ENCODE measurements at regions not wholly inside any gene's neighbourhood (a gene's known extent, or its start where the extent isn't known, plus 50 kb on each side); places are given as distances from the start of the nearest gene placed in this dataset.

GRCh38 chr3:28575746-28576613, 227.4 kb upstream of the AZI2 start:
- peak overlapping the region; percentile 54 for H3K4me3 ChIP-seq (ENCODE audit: insufficient read depth, low read depth, low read length)
- peaks cover 10% of the 10 kb centered on the region for H3K4me1 ChIP-seq (ENCODE audit: control insufficient read depth, insufficient read depth, low read length)
- WGBS, 2 experiments, result 1% methylated on average over 75 of the region's 75 CpGs
- H3K27ac ChIP-seq (ENCODE audit: insufficient read depth, low read depth, low read length, poor library complexity, severe bottlenecking), result no peak overlapping the region
- peaks cover 53% of the 10 kb centered on the region for H3K27me3 ChIP-seq (ENCODE audit: control insufficient read depth, insufficient read depth, low read length, poor library complexity, severe bottlenecking)
- H3K9me3 ChIP-seq (ENCODE audit: control insufficient read depth, low read length), result no peaks in the 10 kb centered on the region
- H3K36me3 ChIP-seq (ENCODE audit: control insufficient read depth, insufficient read depth, low read length), result no peaks in the 10 kb centered on the region

GRCh38 chr3:28576614-28577200, 228.1 kb upstream of the AZI2 start:
- H3K27ac ChIP-seq (ENCODE audit: insufficient read depth, low read depth, low read length, poor library complexity, severe bottlenecking), result no peak overlapping the region
- H3K27me3 ChIP-seq (ENCODE audit: control insufficient read depth, insufficient read depth, low read length, poor library complexity, severe bottlenecking), result peaks cover 53% of the 10 kb centered on the region
- WGBS, 2 experiments, result 7 to 9% methylated on average over 8 of the region's 8 CpGs

GRCh38 chr3:28577941-28578500, 229.4 kb upstream of the AZI2 start:
- H3K36me3 ChIP-seq (ENCODE audit: control insufficient read depth, insufficient read depth, low read length), result no peaks in the 10 kb centered on the region
- no peaks in the 10 kb centered on the region for H3K9me3 ChIP-seq (ENCODE audit: control insufficient read depth, low read length)
- peaks cover 10% of the 10 kb centered on the region for H3K4me1 ChIP-seq (ENCODE audit: control insufficient read depth, insufficient read depth, low read length)
- H3K27ac ChIP-seq (ENCODE audit: insufficient read depth, low read depth, low read length, poor library complexity, severe bottlenecking), result no peak overlapping the region
- H3K4me3 ChIP-seq (ENCODE audit: insufficient read depth, low read depth, low read length), result no peak overlapping the region
- 90 to 92% methylated on average over 2 to 3 of the region's 3 CpGs for WGBS, 2 experiments
- peaks cover 53% of the 10 kb centered on the region for H3K27me3 ChIP-seq (ENCODE audit: control insufficient read depth, insufficient read depth, low read length, poor library complexity, severe bottlenecking)

More at GRCh38 chr3:28576614-28577200, 228.1 kb upstream of the AZI2 start:
- Histone ChIP-seq H3K4me1 (ENCODE audit: control insufficient read depth, insufficient read depth, low read length) (peaks cover 10% of the 10 kb centered on the region), H3K4me3 (ENCODE audit: insufficient read depth, low read depth, low read length) (peak overlapping the region; percentile 54), H3K36me3 (ENCODE audit: control insufficient read depth, insufficient read depth, low read length) (no peaks in the 10 kb centered on the region), H3K9me3 (ENCODE audit: control insufficient read depth, low read length) (no peaks in the 10 kb centered on the region)

- H3K9me3 ChIP-seq (ENCODE audit: control insufficient read depth, low read length), result no peaks in the 10 kb centered on the region
- H3K27ac ChIP-seq (ENCODE audit: insufficient read depth, low read depth, low read length, poor library complexity, severe bottlenecking), result no peak overlapping the region
Measured at GRCh38 chr3:28586325-28586724, 237.7 kb upstream of the AZI2 start.

GRCh38 chr3:28587723-28588122, 239.1 kb upstream of the AZI2 start:
- no peaks in the 10 kb centered on the region for H3K4me1 ChIP-seq (ENCODE audit: control insufficient read depth, insufficient read depth, low read length)
- 97% methylated on average over 2 to 3 of the region's 3 CpGs for WGBS, 2 experiments

More at GRCh38 chr3:28586325-28586724, 237.7 kb upstream of the AZI2 start:
- Histone ChIP-seq H3K4me3 (ENCODE audit: insufficient read depth, low read depth, low read length) (no peak overlapping the region), H3K36me3 (ENCODE audit: control insufficient read depth, insufficient read depth, low read length) (no peaks in the 10 kb centered on the region), H3K4me1 (ENCODE audit: control insufficient read depth, insufficient read depth, low read length) (no peaks in the 10 kb centered on the region), H3K27me3 (ENCODE audit: control insufficient read depth, insufficient read depth, low read length, poor library complexity, severe bottlenecking) (no peaks in the 10 kb centered on the region)

GRCh38 chr3:28590216-28590615, 241.6 kb upstream of the AZI2 start:
- H3K27me3 ChIP-seq (ENCODE audit: control insufficient read depth, insufficient read depth, low read length, poor library complexity, severe bottlenecking), result no peaks in the 10 kb centered on the region
- H3K4me3 ChIP-seq (ENCODE audit: insufficient read depth, low read depth, low read length), result no peak overlapping the region
- H3K36me3 ChIP-seq (ENCODE audit: control insufficient read depth, insufficient read depth, low read length), result no peaks in the 10 kb centered on the region
- 84 to 94% methylated on average over 2 of the region's 2 CpGs for WGBS, 2 experiments
- H3K4me1 ChIP-seq (ENCODE audit: control insufficient read depth, insufficient read depth, low read length), result no peaks in the 10 kb centered on the region
- no peak overlapping the region for H3K27ac ChIP-seq (ENCODE audit: insufficient read depth, low read depth, low read length, poor library complexity, severe bottlenecking)
- H3K9me3 ChIP-seq (ENCODE audit: control insufficient read depth, low read length), result no peaks in the 10 kb centered on the region

More at GRCh38 chr3:28587723-28588122, 239.1 kb upstream of the AZI2 start:
- H3K4me3 ChIP-seq (ENCODE audit: insufficient read depth, low read depth, low read length), result no peak overlapping the region
- H3K9me3 ChIP-seq (ENCODE audit: control insufficient read depth, low read length), result no peaks in the 10 kb centered on the region
- no peak overlapping the region for H3K27ac ChIP-seq (ENCODE audit: insufficient read depth, low read depth, low read length, poor library complexity, severe bottlenecking)
- H3K36me3 ChIP-seq (ENCODE audit: control insufficient read depth, insufficient read depth, low read length), result no peaks in the 10 kb centered on the region
- H3K27me3 ChIP-seq (ENCODE audit: control insufficient read depth, insufficient read depth, low read length, poor library complexity, severe bottlenecking), result no peaks in the 10 kb centered on the region

- H3K36me3 ChIP-seq (ENCODE audit: control insufficient read depth, insufficient read depth, low read length), result no peaks in the 10 kb centered on the region
- no peak overlapping the region for H3K27ac ChIP-seq (ENCODE audit: insufficient read depth, low read depth, low read length, poor library complexity, severe bottlenecking)
- H3K27me3 ChIP-seq (ENCODE audit: control insufficient read depth, insufficient read depth, low read length, poor library complexity, severe bottlenecking), result no peaks in the 10 kb centered on the region
- H3K4me1 ChIP-seq (ENCODE audit: control insufficient read depth, insufficient read depth, low read length), result no peaks in the 10 kb centered on the region
- WGBS, 2 experiments, result 83 to 91% methylated on average over 3 of the region's 3 CpGs
- H3K9me3 ChIP-seq (ENCODE audit: control insufficient read depth, low read length), result no peaks in the 10 kb centered on the region
- H3K4me3 ChIP-seq (ENCODE audit: insufficient read depth, low read depth, low read length), result no peak overlapping the region
Measured at GRCh38 chr3:28590860-28591259, 242.2 kb upstream of the AZI2 start.

GRCh38 chr3:28595372-28595771, 246.7 kb upstream of the AZI2 start:
- no peak overlapping the region for H3K4me3 ChIP-seq (ENCODE audit: insufficient read depth, low read depth, low read length)
- H3K36me3 ChIP-seq (ENCODE audit: control insufficient read depth, insufficient read depth, low read length), result no peaks in the 10 kb centered on the region
- WGBS, 2 experiments, result 90 to 96% methylated on average over 4 of the region's 4 CpGs
- no peaks in the 10 kb centered on the region for H3K9me3 ChIP-seq (ENCODE audit: control insufficient read depth, low read length)
- H3K27ac ChIP-seq (ENCODE audit: insufficient read depth, low read depth, low read length, poor library complexity, severe bottlenecking), result no peak overlapping the region
- no peaks in the 10 kb centered on the region for H3K27me3 ChIP-seq (ENCODE audit: control insufficient read depth, insufficient read depth, low read length, poor library complexity, severe bottlenecking)
- no peaks in the 10 kb centered on the region for H3K4me1 ChIP-seq (ENCODE audit: control insufficient read depth, insufficient read depth, low read length)

GRCh38 chr3:28597452-28597851, 248.8 kb upstream of the AZI2 start:
- Histone ChIP-seq H3K27ac (ENCODE audit: insufficient read depth, low read depth, low read length, poor library complexity, severe bottlenecking) (no peak overlapping the region), H3K4me1 (ENCODE audit: control insufficient read depth, insufficient read depth, low read length) (no peaks in the 10 kb centered on the region)
- 94 to 95% methylated on average over 6 of the region's 6 CpGs for WGBS, 2 experiments

GRCh38 chr3:28598165-28598564, 249.5 kb upstream of the AZI2 start:
- H3K36me3 ChIP-seq (ENCODE audit: control insufficient read depth, insufficient read depth, low read length), result no peaks in the 10 kb centered on the region
- 93% methylated on average over 4 of the region's 4 CpGs for WGBS, 2 experiments
- no peaks in the 10 kb centered on the region for H3K4me1 ChIP-seq (ENCODE audit: control insufficient read depth, insufficient read depth, low read length)
- H3K27ac ChIP-seq (ENCODE audit: insufficient read depth, low read depth, low read length, poor library complexity, severe bottlenecking), result no peak overlapping the region
- H3K4me3 ChIP-seq (ENCODE audit: insufficient read depth, low read depth, low read length), result no peak overlapping the region
- no peaks in the 10 kb centered on the region for H3K27me3 ChIP-seq (ENCODE audit: control insufficient read depth, insufficient read depth, low read length, poor library complexity, severe bottlenecking)
- H3K9me3 ChIP-seq (ENCODE audit: control insufficient read depth, low read length), result no peaks in the 10 kb centered on the region

More at GRCh38 chr3:28597452-28597851, 248.8 kb upstream of the AZI2 start:
- Histone ChIP-seq H3K27me3 (ENCODE audit: control insufficient read depth, insufficient read depth, low read length, poor library complexity, severe bottlenecking) (no peaks in the 10 kb centered on the region), H3K36me3 (ENCODE audit: control insufficient read depth, insufficient read depth, low read length) (no peaks in the 10 kb centered on the region), H3K4me3 (ENCODE audit: insufficient read depth, low read depth, low read length) (no peak overlapping the region), H3K9me3 (ENCODE audit: control insufficient read depth, low read length) (no peaks in the 10 kb centered on the region)
